ENCODE measurements at regions not wholly inside any gene's neighbourhood (a gene's known extent, or its start where the extent isn't known, plus 50 kb on each side); places are given as distances from the start of the nearest gene placed in this dataset.
"Not testable (repeated sequence)": the region's sequence is repeated elsewhere in the genome, so short reads cannot be mapped to it uniquely, and the experiment has no call there.

DNA sequence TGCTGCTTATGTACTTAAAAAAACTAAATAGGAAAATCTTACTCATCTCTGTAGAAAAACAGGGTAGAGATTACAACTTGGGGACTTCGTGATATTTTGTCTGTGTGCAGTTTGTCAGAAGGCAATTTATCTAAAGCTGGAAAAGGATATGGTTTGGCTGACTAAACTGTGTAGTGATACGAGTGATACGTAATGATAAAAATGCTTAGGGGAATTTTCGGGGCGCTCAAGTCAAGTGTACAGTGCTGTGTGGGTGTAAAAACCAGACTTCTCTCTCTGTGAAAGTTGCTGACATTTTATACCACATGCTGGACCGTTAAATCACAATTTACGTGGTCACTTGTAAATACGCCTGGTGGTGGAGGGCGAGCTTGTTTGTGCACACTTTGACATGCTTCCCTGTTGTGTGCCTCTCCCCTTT is 221.7 kb downstream of the KCNRG start:
- H3K4me1 Mint-ChIP-seq (ENCODE audit: low read depth), result peaks cover 23% of the 10 kb centered on the region
- H3K27me3 Mint-ChIP-seq, result no peaks in the 10 kb centered on the region
- H3K27ac Mint-ChIP-seq, result no peak overlapping the region
- H3K9me3 Mint-ChIP-seq, result peaks cover 13% of the 10 kb centered on the region
- no peak overlapping the region for H3K4me3 Mint-ChIP-seq
- intact Hi-C loops (cut with micrococcal nuclease), result no loop called here
- peaks cover 7% of the 10 kb centered on the region for H3K36me3 Mint-ChIP-seq (ENCODE audit: low read depth)

DNA sequence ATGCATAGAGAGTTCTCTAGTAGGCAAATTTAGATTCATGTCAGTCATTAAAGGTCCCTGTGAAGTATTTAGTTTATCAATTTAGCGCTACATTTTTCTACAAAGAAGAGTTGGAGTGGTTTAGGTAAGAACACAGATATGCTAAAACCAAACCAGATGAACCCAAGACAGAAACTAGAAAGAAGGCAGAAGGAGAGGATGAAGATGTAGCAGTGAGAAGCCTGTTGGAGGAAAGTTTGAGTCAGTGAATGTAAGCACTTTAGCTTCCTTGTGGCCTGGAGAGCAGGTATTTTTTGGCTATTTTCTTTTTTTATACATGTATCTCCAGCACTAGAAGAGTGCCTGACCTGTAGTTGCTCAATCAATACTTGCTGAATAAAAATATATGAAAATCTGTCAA is 223.7 kb downstream of the KCNRG start:
- Mint-ChIP-seq H3K36me3 (ENCODE audit: low read depth) (no peaks in the 10 kb centered on the region), H3K27me3 (no peaks in the 10 kb centered on the region), H3K27ac (no peak overlapping the region), H3K9me3 (no peaks in the 10 kb centered on the region), H3K4me1 (ENCODE audit: low read depth) (peaks cover 14% of the 10 kb centered on the region), H3K4me3 (no peak overlapping the region)
- intact Hi-C loops (cut with micrococcal nuclease), result no loop called here

DNA sequence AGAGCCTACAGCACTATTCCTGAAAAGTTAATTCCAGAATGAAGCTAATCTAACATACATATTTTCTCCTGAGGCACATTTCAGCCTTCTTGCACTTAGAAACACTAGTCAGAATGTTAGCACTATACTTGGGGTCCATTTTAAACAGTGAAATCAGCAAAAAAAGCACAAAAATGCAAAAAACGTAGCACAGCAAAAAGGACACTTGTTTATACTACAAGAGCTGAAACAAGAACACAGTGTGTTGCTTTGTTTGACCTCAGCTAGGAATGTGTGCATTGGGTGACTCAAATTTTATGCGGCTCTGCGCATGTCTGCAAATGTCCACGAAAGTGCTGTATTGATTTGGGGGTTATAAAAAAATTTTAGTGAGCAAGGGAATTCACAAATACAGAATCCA is 226.2 kb downstream of the KCNRG start:
- intact Hi-C loops (cut with micrococcal nuclease), result no loop called here
- H3K4me3 Mint-ChIP-seq, result no peak overlapping the region
- peaks cover 30% of the 10 kb centered on the region for H3K4me1 Mint-ChIP-seq (ENCODE audit: low read depth)

DNA sequence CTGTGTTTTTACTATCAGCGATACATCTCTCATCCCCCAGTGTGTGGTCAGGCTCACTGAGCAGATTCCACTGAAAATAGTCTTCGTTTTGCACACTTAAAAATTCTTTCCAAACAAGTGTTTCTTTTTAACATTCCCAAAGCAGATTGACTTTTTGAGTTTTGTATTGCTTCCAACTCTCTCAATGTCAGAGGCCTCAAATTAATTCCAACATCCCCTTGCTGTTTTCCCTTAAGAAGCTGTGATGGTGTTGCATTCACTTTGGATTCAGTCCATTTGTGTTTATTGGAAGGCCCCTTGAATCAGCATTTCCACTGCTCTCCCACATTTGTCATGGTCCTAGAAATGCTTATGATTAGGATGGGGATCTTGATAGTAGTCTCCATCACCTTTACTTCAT is 228.7 kb downstream of the KCNRG start:
- Mint-ChIP-seq H3K27ac (no peak overlapping the region), H3K4me3 (no peak overlapping the region), H3K4me1 (ENCODE audit: low read depth) (peaks cover 25% of the 10 kb centered on the region), H3K9me3 (no peaks in the 10 kb centered on the region), H3K27me3 (no peaks in the 10 kb centered on the region), H3K36me3 (ENCODE audit: low read depth) (no peaks in the 10 kb centered on the region)
- intact Hi-C loops (cut with micrococcal nuclease), result no loop called here

More for the DNA sequence above, 226.2 kb downstream of the KCNRG start:
- no peaks in the 10 kb centered on the region for H3K36me3 Mint-ChIP-seq (ENCODE audit: low read depth)
- no peaks in the 10 kb centered on the region for H3K9me3 Mint-ChIP-seq
- H3K27me3 Mint-ChIP-seq, result no peaks in the 10 kb centered on the region
- H3K27ac Mint-ChIP-seq, result no peak overlapping the region

DNA sequence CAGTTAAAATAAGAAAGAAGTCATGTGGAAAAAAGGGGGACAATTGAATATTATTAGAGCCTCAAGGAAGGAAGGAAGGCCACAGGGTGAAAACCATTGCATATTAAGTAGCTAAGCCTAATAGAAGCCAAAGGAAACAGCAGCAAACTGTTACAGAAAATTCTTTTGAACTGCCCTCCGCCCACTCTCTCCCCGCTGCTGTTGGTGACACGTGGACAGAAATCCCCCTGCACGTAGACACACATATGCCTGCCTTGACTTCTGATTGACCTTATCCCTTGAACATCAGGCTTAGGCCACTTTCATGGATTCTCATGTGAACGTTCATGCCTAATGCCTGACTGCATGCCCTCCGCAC is 229.1 kb downstream of the KCNRG start:
- Mint-ChIP-seq H3K36me3 (ENCODE audit: low read depth) (no peaks in the 10 kb centered on the region), H3K4me1 (ENCODE audit: low read depth) (peaks cover 29% of the 10 kb centered on the region), H3K4me3 (no peak overlapping the region), H3K9me3 (no peaks in the 10 kb centered on the region), H3K27ac (no peak overlapping the region), H3K27me3 (no peaks in the 10 kb centered on the region)
- intact Hi-C loops (cut with micrococcal nuclease), result no loop called here

DNA sequence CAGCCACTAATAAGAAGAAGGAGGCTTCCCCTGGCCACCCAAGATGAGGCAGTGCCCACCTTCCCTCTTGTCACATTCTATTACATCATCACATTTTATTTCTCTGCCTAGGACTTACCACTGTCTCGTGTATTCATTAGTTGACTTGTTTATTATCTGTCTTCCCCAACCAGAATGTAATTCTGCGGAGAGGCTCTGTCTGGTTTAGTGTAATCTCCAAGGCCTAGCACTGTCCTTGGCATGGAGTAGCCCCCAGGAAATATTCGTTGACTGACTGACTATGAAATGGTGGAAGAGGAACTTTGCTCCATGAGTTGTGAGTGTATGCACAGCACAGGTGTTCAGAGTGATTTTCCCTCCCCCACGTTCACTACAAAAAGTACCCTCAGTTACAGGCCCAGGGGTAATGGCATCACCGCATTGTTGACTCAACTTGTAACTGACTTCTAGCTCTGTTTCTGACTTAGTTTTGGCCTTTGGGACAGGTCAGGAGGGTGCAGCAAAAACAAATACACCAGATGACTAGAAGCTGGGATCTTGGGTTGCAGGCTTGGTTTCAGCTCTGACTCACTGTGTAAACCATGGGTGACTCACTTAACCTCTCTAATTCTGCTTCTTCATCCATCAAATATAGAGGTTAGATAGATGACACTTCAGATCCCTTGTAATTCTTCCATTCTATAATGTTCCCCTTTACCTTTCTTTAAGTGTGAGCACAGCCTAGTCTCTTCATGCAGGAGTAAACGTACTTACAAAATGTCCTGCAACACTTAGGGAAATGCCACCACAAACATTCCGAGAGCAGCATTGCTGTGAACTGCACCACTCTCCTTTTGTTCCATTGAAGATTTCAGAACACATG is 229.7 kb downstream of the KCNRG start:
- H3K4me3 Mint-ChIP-seq, result no peak overlapping the region
- peaks cover 35% of the 10 kb centered on the region for H3K4me1 Mint-ChIP-seq (ENCODE audit: low read depth)
- no peaks in the 10 kb centered on the region for H3K36me3 Mint-ChIP-seq (ENCODE audit: low read depth)
- intact Hi-C loops (cut with micrococcal nuclease), result no loop called here
- no peak overlapping the region for H3K27ac Mint-ChIP-seq
- no peaks in the 10 kb centered on the region for H3K9me3 Mint-ChIP-seq
- no peaks in the 10 kb centered on the region for H3K27me3 Mint-ChIP-seq

DNA sequence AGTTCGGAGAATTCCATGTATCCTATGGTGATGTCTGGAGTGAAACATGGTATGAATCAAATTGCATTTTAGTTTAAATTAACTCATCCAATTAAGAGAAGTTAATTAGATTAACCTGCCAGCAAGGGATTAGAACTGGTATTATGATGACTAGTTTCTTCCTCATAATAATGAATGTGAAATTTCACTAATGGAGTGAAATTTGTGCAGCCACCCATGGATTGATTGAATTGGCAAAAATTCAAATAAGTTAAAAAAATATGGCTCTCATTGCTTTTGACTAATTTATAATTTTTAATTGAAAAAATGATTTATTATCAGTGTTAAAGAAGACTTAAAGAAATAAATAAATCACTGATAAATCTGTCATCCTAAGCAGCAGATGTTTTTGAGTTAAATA is 232.0 kb downstream of the KCNRG start:
- no peak overlapping the region for H3K27ac Mint-ChIP-seq
- no peaks in the 10 kb centered on the region for H3K9me3 Mint-ChIP-seq
- H3K4me3 Mint-ChIP-seq, result no peak overlapping the region
- H3K27me3 Mint-ChIP-seq, result no peaks in the 10 kb centered on the region
- intact Hi-C loops (cut with micrococcal nuclease), result no loop called here
- peaks cover 46% of the 10 kb centered on the region for H3K4me1 Mint-ChIP-seq (ENCODE audit: low read depth)
- no peaks in the 10 kb centered on the region for H3K36me3 Mint-ChIP-seq (ENCODE audit: low read depth)

DNA sequence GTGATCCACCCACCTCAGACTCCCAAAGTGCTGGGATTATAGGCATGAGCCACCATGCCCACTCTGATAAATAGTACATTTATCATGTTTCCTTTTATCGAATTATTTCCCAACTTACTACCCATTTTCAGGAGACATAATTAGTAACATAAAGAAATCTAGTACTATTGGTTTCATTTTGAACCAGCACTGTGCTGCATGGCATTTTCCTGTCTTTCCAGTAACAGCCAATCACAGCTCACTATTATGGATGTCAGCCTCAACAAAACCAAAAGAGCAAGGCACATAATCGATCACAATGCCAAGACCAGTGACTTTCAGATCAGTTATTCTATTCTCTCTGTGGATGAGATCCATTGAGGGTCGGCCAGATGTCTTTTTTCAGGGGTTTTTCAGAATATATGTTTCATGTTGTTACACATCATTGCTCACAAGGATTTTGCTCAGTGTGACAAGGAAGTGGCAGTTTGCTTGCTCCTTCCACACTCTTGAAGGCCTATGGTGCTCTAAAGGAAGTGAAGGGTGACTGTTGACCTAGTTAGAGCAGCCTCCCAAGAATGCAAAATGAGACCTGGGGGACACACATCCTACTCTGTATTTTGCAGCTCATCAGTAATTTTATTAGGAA is 233.4 kb downstream of the KCNRG start:
- intact Hi-C loops (cut with micrococcal nuclease), result no loop called here
- Mint-ChIP-seq H3K4me1 (ENCODE audit: low read depth) (peaks cover 46% of the 10 kb centered on the region), H3K36me3 (ENCODE audit: low read depth) (no peaks in the 10 kb centered on the region), H3K27ac (no peak overlapping the region), H3K4me3 (no peak overlapping the region), H3K27me3 (no peaks in the 10 kb centered on the region), H3K9me3 (no peaks in the 10 kb centered on the region)

DNA sequence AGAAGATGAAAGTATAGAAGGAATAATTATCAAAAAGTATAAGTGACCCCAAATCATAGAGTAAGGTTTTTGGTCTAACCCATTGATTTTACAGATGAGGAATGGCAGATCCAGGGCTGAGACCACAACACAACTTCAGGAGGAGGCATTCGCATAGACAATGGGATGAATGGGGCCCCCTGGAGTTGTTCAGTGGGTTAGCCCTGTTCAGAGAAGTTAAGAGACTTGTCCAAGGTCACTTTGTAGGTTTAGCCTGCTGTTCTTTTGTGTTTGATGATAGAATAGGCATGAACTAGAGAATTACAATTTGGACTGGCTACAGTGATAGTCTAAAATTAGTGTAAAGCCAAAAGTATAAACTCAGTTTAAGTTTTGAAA is 233.9 kb downstream of the KCNRG start:
- Mint-ChIP-seq H3K27ac (no peak overlapping the region), H3K27me3 (no peaks in the 10 kb centered on the region), H3K4me3 (no peak overlapping the region), H3K36me3 (ENCODE audit: low read depth) (no peaks in the 10 kb centered on the region), H3K9me3 (no peaks in the 10 kb centered on the region), H3K4me1 (ENCODE audit: low read depth) (peaks cover 43% of the 10 kb centered on the region)
- intact Hi-C loops (cut with micrococcal nuclease), result no loop called here

DNA sequence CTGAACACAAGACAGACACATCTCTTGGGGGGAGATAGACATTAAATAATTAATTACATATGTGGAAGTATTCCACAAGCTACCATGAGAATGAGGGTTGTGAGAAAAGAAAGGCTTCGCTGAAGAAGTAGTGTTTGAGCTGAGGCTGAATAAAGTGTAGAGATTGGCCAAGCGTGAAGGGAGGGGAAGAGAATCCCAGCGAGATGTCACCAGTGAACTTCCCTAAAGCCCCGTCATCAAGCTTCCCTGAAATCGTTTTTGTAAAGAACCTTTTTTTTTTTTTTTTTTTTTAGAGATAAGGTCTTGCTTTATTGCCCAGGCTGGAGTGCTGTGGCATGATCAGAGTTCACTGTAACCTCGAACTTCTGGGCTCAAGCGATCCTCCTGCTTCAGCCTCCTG is 235.2 kb downstream of the KCNRG start:
- no peaks in the 10 kb centered on the region for H3K36me3 Mint-ChIP-seq (ENCODE audit: low read depth)
- no peaks in the 10 kb centered on the region for H3K9me3 Mint-ChIP-seq
- H3K27me3 Mint-ChIP-seq, result no peaks in the 10 kb centered on the region
- intact Hi-C loops (cut with micrococcal nuclease), result no loop called here
- peak overlapping the region; percentile 57 for H3K27ac Mint-ChIP-seq
- no peak overlapping the region for H3K4me3 Mint-ChIP-seq
- H3K4me1 Mint-ChIP-seq (ENCODE audit: low read depth), result peaks cover 30% of the 10 kb centered on the region

DNA sequence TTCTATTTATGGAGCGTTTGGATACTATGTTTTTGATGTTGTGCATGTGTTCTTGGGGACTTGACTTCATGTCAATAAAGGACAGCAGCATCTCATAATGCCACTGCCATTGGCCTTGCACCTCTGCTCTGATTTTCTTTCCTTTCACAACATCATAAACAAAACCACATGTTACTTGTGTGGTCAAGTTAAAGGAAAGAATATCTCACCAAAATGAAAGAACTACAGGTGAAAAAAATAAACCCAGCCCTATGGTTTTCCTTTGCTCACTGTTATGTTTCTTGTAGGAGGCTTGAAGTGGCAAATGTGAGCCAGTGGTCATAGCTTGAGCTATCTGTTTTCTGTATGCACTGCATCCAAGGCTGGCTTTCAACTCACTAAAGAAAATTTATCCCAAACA is 240.4 kb downstream of the KCNRG start:
- H3K4me1 Mint-ChIP-seq (ENCODE audit: low read depth), result peaks cover 11% of the 10 kb centered on the region
- peaks cover 1% of the 10 kb centered on the region for H3K27me3 Mint-ChIP-seq

DNA sequence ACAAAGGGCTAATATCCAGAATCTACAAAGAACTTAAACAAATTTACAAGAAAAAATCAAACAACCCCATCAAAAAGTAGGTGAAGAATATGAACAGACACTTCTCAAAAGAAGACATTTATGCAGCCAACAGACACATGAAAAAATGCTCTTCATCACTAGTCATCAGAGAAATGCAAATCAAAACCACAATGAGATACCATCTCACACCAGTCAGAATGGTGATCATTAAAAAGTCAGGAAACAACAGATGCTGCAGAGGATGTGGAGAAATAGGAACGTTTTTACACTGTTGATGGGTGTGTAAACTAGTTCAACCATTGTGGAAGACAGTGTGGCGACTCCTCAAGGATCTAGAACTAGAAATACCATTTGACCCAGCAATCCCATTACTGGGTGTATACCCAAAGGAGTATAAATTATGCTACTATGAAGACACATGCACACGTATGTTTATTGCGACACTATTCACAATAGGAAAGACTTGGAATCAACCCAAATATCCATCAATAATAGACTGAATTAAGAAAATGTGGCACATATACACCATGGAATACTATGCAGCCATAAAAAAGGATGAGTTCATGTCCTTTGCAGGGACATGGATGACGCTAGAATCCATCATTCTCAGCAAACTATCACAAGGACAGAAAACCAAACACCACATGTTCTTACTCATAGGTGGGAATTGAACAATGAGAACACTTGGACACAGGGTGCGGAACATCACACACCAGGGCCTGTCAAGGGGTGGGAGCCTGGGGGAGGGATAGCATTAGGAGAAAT is 241.5 kb downstream of the KCNRG start:
- H3K4me1 Mint-ChIP-seq (ENCODE audit: low read depth); H3K9me3 Mint-ChIP-seq; H3K27ac Mint-ChIP-seq: not testable (repeated sequence)

More for the DNA sequence above, 240.4 kb downstream of the KCNRG start:
- Mint-ChIP-seq H3K9me3 (no peaks in the 10 kb centered on the region), H3K27ac (no peak overlapping the region), H3K4me3 (no peak overlapping the region), H3K36me3 (ENCODE audit: low read depth) (no peaks in the 10 kb centered on the region)
- intact Hi-C loops (cut with micrococcal nuclease), result no loop called here

DNA sequence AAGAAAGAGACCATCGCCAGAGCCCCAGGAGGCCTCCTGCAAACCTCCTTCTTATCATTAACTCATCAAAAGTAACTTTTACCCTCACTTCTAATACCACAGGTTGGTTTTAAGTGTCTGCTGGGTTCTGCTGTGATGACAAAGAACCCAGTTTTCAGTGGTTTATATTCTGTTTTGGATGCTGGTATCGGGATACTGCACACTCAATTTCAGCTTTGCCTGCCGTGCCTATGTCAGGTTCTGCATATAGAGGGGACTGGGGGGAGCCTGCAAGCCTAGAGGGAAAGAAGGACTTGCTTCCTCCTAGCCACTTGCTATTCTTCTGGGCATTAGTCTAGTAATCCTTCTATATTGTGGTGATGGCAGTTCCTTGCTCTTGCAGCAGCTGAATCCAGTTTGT is 242.4 kb downstream of the KCNRG start:
- no peaks in the 10 kb centered on the region for H3K36me3 Mint-ChIP-seq (ENCODE audit: low read depth)
- H3K27me3 Mint-ChIP-seq, result peaks cover 1% of the 10 kb centered on the region
- H3K4me3 Mint-ChIP-seq, result no peak overlapping the region
- H3K27ac Mint-ChIP-seq, result no peak overlapping the region
- no peaks in the 10 kb centered on the region for H3K9me3 Mint-ChIP-seq
- intact Hi-C loops (cut with micrococcal nuclease), result no loop called here
- H3K4me1 Mint-ChIP-seq (ENCODE audit: low read depth), result peaks cover 7% of the 10 kb centered on the region

More for the DNA sequence above, 241.5 kb downstream of the KCNRG start:
- H3K36me3 Mint-ChIP-seq (ENCODE audit: low read depth); intact Hi-C loops (cut with micrococcal nuclease); H3K4me3 Mint-ChIP-seq; H3K27me3 Mint-ChIP-seq: not testable (repeated sequence)

All from dendritic cell treated with granulocyte-macrophage colony-stimulating factor and Interleukin-4, amounts not matched to agents 40 ng/mL and 50 ng/mL, for 4 days (primary cell).